OCI-LY1 (cell line): ENCODE measurements at regions not wholly inside any gene's neighbourhood (a gene's known extent, or its start where the extent isn't known, plus 50 kb on each side); places are given as distances from the start of the nearest gene placed in this dataset.

Source experiments
- EZH2 ChIP-seq: fragments of 200-600 bp; sonication (generic), shearing (Covaris generic); IDR thresholded peaks from 2 replicates; pipeline ENCODE4 v1.8.0; 2017; ENCODE audit warnings: borderline replicate concordance, mixed run types, mild to moderate bottlenecking, antibody characterized with exemption, low read length, moderate library complexity, mixed read lengths
- TF ChIP-seq, protein P1 (sequence below): fragments of 200-600 bp; sonication (generic), shearing (Covaris generic); IDR thresholded peaks from 2 replicates; pipeline ENCODE4 v1.5.1; 2017; ENCODE audit warnings: mild to moderate bottlenecking, antibody characterized with exemption, low read length, moderate library complexity, mixed read lengths

GRCh38 chr3:187960820-187961219, 193.1 kb upstream of the LPP start:
- TF ChIP-seq, protein P1, sequence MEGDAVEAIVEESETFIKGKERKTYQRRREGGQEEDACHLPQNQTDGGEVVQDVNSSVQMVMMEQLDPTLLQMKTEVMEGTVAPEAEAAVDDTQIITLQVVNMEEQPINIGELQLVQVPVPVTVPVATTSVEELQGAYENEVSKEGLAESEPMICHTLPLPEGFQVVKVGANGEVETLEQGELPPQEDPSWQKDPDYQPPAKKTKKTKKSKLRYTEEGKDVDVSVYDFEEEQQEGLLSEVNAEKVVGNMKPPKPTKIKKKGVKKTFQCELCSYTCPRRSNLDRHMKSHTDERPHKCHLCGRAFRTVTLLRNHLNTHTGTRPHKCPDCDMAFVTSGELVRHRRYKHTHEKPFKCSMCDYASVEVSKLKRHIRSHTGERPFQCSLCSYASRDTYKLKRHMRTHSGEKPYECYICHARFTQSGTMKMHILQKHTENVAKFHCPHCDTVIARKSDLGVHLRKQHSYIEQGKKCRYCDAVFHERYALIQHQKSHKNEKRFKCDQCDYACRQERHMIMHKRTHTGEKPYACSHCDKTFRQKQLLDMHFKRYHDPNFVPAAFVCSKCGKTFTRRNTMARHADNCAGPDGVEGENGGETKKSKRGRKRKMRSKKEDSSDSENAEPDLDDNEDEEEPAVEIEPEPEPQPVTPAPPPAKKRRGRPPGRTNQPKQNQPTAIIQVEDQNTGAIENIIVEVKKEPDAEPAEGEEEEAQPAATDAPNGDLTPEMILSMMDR = no peak
- TF ChIP-seq EZH2 = no peak
